ENCODE measurements at regions not wholly inside any gene's neighbourhood (a gene's known extent, or its start where the extent isn't known, plus 50 kb on each side); places are given as distances from the start of the nearest gene placed in this dataset.

- intact Hi-C loops (cut with DNase I) = no loop called here
- ATAC-seq = no peak
- TF ChIP-seq CTCF (IDR thresholded peaks at IDR 0.05) = no peak
- Histone ChIP-seq H3K27me3 (ENCODE audit: insufficient read depth in 3 of 3, low read length in 2 of 3) (no peaks in the 10 kb centered on the region), H3K27ac (no peak overlapping the region), H3K9me3 (peaks cover 3% of the 10 kb centered on the region), H3K4me3 (no peak overlapping the region), H3K36me3 (ENCODE audit: insufficient read depth in 1 of 2, low read depth in 1 of 2) (no peaks in the 10 kb centered on the region), H3K4me1 (no peaks in the 10 kb centered on the region)
- DNase-seq = no peak
- WGBS, 3 donors = 72 to 80% (median 77%) methylated on average over 3 of the region's 3 CpGs
These were observed 902.9 kb upstream of the LRRN3 start for GRCh38 chr7:110187877-110188554.

- WGBS, 3 donors = 79 to 84% (median 80%) methylated on average over 4 of the region's 4 CpGs
These were observed 886.4 kb upstream of the LRRN3 start for GRCh38 chr7:110204527-110204926.

GRCh38 chr7:110205899-110206298 is 885.0 kb upstream of the LRRN3 start:
- Histone ChIP-seq H3K36me3 (ENCODE audit: insufficient read depth in 1 of 2, low read depth in 1 of 2) (no peaks in the 10 kb centered on the region), H3K27ac (no peak overlapping the region), H3K4me1 (no peaks in the 10 kb centered on the region), H3K4me3 (no peak overlapping the region), H3K27me3 (ENCODE audit: insufficient read depth in 3 of 3, low read length in 2 of 3) (no peaks in the 10 kb centered on the region), H3K9me3 (no peaks in the 10 kb centered on the region)
- TF ChIP-seq CTCF (IDR thresholded peaks at IDR 0.05) = no peak
- DNase-seq (no peak), ATAC-seq (no peak)
- 50 to 56% (median 54%) methylated on average over 1 of the region's 1 CpG for WGBS, 3 donors
- intact Hi-C loops (cut with DNase I) = no loop called here

More at GRCh38 chr7:110204527-110204926, 886.4 kb upstream of the LRRN3 start:
- intact Hi-C loops (cut with DNase I) = no loop called here
- no peak for ATAC-seq
- Histone ChIP-seq H3K4me3 (no peak overlapping the region), H3K9me3 (no peaks in the 10 kb centered on the region), H3K4me1 (no peaks in the 10 kb centered on the region), H3K36me3 (ENCODE audit: insufficient read depth in 1 of 2, low read depth in 1 of 2) (no peaks in the 10 kb centered on the region), H3K27ac (no peak overlapping the region), H3K27me3 (ENCODE audit: insufficient read depth in 3 of 3, low read length in 2 of 3) (no peaks in the 10 kb centered on the region)
- DNase-seq = no peak
- no peak for TF ChIP-seq CTCF (IDR thresholded peaks at IDR 0.05)

GRCh38 chr7:110209884-110210283 is 881.0 kb upstream of the LRRN3 start:
- ATAC-seq = no peak
- Histone ChIP-seq H3K4me1 (no peaks in the 10 kb centered on the region), H3K27ac (no peak overlapping the region), H3K36me3 (ENCODE audit: insufficient read depth in 1 of 2, low read depth in 1 of 2) (no peaks in the 10 kb centered on the region), H3K9me3 (no peaks in the 10 kb centered on the region), H3K27me3 (ENCODE audit: insufficient read depth in 3 of 3, low read length in 2 of 3) (no peaks in the 10 kb centered on the region), H3K4me3 (no peak overlapping the region)
- no peak for TF ChIP-seq CTCF (IDR thresholded peaks at IDR 0.05)
- WGBS, 3 donors = 74 to 94% (median 82%) methylated on average over 1 of the region's 1 CpG
- DNase-seq = no peak
- intact Hi-C loops (cut with DNase I) = no loop called here
